Stimulated activated CD4-positive, alpha-beta T cell treated with anti-CD3 and anti-CD28 coated beads, Interleukin-4, amount 100 ng/mL, for 48 hours (primary cell): ENCODE measurements at regions not wholly inside any gene's neighbourhood (a gene's known extent, or its start where the extent isn't known, plus 50 kb on each side); places are given as distances from the start of the nearest gene placed in this dataset.

Experiments
- DNase-seq, 2 donors: peaks; one replicate each; pipeline ENCODE4 v3.0.0-alpha.2; 2020; ENCODE audit warnings: low read depth in 2 of 2

- DNase-seq = no peak
Observed at GRCh38 chr3:70840106-70840870, 527.9 kb upstream of the MDFIC2 start.

- DNase-seq = no peak
Observed at GRCh38 chr3:70833239-70833960, 521.0 kb upstream of the MDFIC2 start.

- DNase-seq = no peak
Observed at GRCh38 chr3:70832834-70833205, 520.4 kb upstream of the MDFIC2 start.

GRCh38 chr3:70832089-70832833 lies 519.8 kb upstream of the MDFIC2 start:
- no peak for DNase-seq

GRCh38 chr3:70829092-70829491 lies 516.7 kb upstream of the MDFIC2 start:
- DNase-seq = no peak

GRCh38 chr3:70824773-70825172 lies 512.3 kb upstream of the MDFIC2 start:
- DNase-seq = no peak

GRCh38 chr3:70824078-70824477 lies 511.6 kb upstream of the MDFIC2 start:
- no peak for DNase-seq

GRCh38 chr3:70823622-70824021 lies 511.2 kb upstream of the MDFIC2 start:
- no peak for DNase-seq

- no peak for DNase-seq
Observed at GRCh38 chr3:70822669-70823068, 510.2 kb upstream of the MDFIC2 start.

- no peak for DNase-seq
Observed at GRCh38 chr3:70821602-70822001, 509.2 kb upstream of the MDFIC2 start.

- no peak for DNase-seq
Observed at GRCh38 chr3:70820397-70820796, 508.0 kb upstream of the MDFIC2 start.

GRCh38 chr3:70818145-70818544 lies 505.7 kb upstream of the MDFIC2 start:
- no peak for DNase-seq

- DNase-seq = no peak
Observed at GRCh38 chr3:70816346-70816745, 503.9 kb upstream of the MDFIC2 start.

GRCh38 chr3:70815817-70816216 lies 503.4 kb upstream of the MDFIC2 start:
- DNase-seq = no peak

GRCh38 chr3:70813311-70813710 lies 500.9 kb upstream of the MDFIC2 start:
- no peak for DNase-seq

- DNase-seq = no peak
Observed at GRCh38 chr3:70811880-70812279, 499.4 kb upstream of the MDFIC2 start.

- DNase-seq = no peak
Observed at GRCh38 chr3:70808881-70809280, 496.4 kb upstream of the MDFIC2 start.

GRCh38 chr3:70806556-70806955 lies 494.1 kb upstream of the MDFIC2 start:
- DNase-seq = no peak

GRCh38 chr3:70806021-70806420 lies 493.6 kb upstream of the MDFIC2 start:
- DNase-seq = no peak

- DNase-seq = no peak
Observed at GRCh38 chr3:70805061-70805889, 492.8 kb upstream of the MDFIC2 start.

- DNase-seq = no peak
Observed at GRCh38 chr3:70803891-70804290, 491.5 kb upstream of the MDFIC2 start.

GRCh38 chr3:70803319-70803718 lies 490.9 kb upstream of the MDFIC2 start:
- no peak for DNase-seq
